Retinal pigment epithelial cell (primary cell): ENCODE measurements at regions not wholly inside any gene's neighbourhood (a gene's known extent, or its start where the extent isn't known, plus 50 kb on each side); places are given as distances from the start of the nearest gene placed in this dataset.
"Not testable (repeated sequence)": the region's sequence is repeated elsewhere in the genome, so short reads cannot be mapped to it uniquely, and the experiment has no call there.

ENCODE experiments used
- DNase-seq: peaks from one replicate; pipeline ENCODE4 v3.0.0-alpha.2; 2010; ENCODE audit warnings: low read depth
- H3K4me3 ChIP-seq: 2 replicates; pipeline ENCODE4 v1.5.1; 2011; ENCODE audit warnings: mild to moderate bottlenecking, low read length, control low read depth, moderate library complexity
- TF ChIP-seq, protein P1 (sequence below): conservative IDR thresholded peaks from 2 replicates; pipeline ENCODE4 v1.5.1; 2011; ENCODE audit warnings: low read depth, low read length, control low read depth, inconsistent platforms

GRCh38 chr22:46031066-46031465, 54.1 kb upstream of the WNT7B start:
- TF ChIP-seq, protein P1, sequence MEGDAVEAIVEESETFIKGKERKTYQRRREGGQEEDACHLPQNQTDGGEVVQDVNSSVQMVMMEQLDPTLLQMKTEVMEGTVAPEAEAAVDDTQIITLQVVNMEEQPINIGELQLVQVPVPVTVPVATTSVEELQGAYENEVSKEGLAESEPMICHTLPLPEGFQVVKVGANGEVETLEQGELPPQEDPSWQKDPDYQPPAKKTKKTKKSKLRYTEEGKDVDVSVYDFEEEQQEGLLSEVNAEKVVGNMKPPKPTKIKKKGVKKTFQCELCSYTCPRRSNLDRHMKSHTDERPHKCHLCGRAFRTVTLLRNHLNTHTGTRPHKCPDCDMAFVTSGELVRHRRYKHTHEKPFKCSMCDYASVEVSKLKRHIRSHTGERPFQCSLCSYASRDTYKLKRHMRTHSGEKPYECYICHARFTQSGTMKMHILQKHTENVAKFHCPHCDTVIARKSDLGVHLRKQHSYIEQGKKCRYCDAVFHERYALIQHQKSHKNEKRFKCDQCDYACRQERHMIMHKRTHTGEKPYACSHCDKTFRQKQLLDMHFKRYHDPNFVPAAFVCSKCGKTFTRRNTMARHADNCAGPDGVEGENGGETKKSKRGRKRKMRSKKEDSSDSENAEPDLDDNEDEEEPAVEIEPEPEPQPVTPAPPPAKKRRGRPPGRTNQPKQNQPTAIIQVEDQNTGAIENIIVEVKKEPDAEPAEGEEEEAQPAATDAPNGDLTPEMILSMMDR, result no peak
- no peak for DNase-seq

DNA sequence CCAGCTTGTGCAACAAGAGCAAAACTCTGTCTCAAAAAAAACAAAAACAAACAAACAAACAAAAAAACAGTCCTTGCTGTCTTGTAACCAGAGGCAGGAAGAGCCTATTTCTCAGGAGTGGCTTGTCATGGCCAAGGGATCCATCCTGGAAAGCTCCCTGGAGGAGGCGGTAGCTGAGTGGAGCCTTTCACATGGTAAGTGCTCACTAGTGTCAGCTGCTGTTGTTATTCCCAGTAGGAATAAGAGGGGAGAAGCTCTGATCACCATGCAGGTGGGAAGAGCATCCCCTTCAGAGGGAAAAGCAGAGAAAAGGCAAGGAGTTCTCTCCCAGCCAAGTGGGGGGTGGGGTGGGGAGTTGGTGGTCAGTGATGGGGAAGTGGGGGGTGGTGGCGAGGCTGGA, 54.6 kb upstream of the WNT7B start:
- DNase-seq, result no peak
- no peak overlapping the region for H3K4me3 ChIP-seq
- TF ChIP-seq, protein P1, result no peak

More at GRCh38 chr22:46031066-46031465, 54.1 kb upstream of the WNT7B start:
- no peak overlapping the region for H3K4me3 ChIP-seq

GRCh38 chr22:46031965-46032851, 55.2 kb upstream of the WNT7B start:
- no peak for DNase-seq
- TF ChIP-seq, protein P1, result no peak
- no peak overlapping the region for H3K4me3 ChIP-seq

DNA sequence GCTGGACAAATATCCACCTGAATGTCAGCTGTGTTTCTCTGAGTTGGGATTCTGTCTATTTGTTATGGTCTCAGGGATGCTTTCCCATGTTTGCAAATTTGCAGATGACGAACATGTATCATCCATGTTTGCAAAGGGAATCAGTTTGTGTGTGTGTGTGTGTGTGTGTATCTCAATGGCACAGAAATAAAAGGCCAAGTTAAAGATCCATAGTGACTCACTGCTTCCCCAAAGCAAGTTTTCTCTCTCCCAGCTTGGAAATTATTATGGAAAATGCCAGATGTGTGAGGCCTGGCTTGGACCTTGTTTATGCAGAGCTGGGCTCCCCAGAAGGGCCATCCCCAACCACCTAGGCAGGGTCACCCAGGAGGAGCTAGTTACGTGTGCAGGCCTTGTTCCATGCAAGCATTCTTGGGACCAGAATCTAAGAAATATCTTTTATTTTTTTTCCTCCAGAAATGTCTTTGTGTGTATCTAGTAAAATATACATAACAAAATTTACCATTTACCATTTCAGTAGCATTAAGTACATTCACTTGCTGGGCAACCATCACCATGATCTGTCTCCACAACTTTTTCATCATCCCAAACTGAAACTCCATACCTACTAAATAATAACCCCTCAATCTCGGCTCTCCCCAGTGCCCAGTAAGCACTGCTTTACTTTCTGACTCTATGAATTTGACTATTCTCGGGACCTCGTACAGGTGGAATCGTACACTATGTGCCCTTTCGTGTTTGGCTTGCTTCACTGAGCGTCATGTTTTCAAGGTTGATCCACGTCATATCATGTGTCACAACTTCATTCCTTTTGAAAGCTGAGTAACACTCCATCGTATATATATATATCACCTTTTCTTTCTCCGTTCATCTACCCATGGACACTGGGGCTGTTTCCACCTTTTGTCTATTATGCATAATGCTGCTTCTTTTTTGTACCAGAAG, 56.6 kb upstream of the WNT7B start:
- no peak for DNase-seq

DNA sequence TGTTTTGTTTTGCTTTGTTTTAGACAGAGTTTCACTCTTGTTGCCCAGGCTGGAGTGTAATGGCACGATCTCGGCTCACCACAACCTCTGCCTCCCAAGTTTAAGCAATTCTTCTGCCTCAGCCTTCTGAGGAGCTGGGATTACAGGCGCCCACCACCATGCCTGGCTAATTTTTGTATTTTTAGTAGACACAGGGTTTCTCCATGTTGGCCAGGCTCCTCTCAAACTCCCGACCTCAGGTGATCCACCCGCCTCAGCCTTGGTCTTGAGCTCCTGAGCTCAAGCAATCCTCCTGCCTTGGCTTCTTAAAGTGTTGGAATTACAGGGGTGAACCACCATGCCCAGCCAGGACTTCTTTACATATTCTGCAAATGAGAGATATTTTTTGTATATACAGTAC, 57.5 kb upstream of the WNT7B start:
- not testable (repeated sequence) for H3K4me3 ChIP-seq, DNase-seq

More for the DNA sequence above, 56.6 kb upstream of the WNT7B start:
- H3K4me3 ChIP-seq, result no peak overlapping the region
- TF ChIP-seq, protein P1, result no peak

GRCh38 chr22:46035380-46035741, 58.4 kb upstream of the WNT7B start:
- peak overlapping the region; percentile 81 for H3K4me3 ChIP-seq
- no peak for DNase-seq
- TF ChIP-seq, protein P1, result no peak
